ENCODE measurements at regions not wholly inside any gene's neighbourhood (a gene's known extent, or its start where the extent isn't known, plus 50 kb on each side); places are given as distances from the start of the nearest gene placed in this dataset.
"Not testable (repeated sequence)": the region's sequence is repeated elsewhere in the genome, so short reads cannot be mapped to it uniquely, and the experiment has no call there.

DNA sequence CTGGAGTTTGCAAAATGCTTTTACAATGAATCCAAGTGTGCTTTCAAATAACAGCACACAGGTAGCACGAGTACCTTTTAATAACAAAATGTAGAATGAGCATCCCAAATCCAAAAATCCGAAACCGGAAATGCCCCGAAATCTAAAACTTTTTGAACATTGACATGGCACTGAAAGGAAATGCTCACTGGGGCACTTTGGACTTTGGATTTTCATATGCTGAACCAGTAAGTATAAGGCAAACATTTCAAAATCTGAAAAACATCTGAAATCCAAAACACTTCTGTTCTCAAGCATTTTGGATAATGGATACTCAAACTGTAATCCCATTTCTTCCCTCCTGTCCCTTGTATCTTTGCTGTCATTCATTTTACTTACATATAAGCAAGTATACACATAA lies 50.1 kb downstream of the GCNT4 start:
- DNase-seq (ENCODE audit: low read depth in 4 of 4, low spot score in 3 of 4) = no peak

DNA sequence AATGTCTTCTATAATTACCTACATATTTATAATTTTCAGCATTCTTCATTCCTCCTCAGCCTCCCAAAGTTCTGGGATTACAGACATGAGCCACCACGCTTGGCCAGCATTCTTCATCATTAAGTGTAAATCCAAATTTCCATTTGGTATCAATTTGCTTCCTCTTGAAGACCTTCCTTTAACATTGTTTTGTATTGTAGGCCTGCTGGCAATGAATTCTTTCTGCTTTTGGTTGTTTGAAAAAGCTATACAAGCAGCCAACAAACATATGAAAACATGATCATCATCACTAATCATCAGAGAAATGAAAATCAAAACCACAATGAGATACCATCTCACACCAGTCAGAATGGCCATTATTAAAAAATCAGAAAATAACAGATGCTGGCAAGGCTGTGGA lies 56.4 kb downstream of the GCNT4 start:
- no peak for DNase-seq (ENCODE audit: low read depth in 4 of 4, low spot score in 3 of 4)

DNA sequence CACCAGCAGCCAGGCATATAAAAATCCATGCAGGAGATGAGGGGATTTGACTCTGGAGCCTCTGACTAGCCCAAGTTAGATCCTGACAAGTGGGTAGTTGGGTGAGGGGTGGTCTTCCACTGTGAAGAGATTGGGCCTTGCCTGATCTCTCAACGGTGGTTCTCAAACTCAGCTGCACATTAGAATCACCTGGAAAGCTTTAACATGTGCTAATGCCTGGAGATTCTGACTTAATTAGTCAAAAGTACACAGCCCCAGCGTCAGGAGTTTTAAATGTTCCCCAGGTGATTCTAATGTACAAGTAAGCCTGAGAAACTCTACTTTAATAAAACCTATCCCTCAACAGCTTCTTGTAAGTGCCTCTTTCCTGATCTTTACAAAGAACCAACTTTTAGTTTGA lies 57.5 kb downstream of the GCNT4 start:
- no peak for DNase-seq (ENCODE audit: low read depth in 4 of 4, low spot score in 3 of 4)

DNA sequence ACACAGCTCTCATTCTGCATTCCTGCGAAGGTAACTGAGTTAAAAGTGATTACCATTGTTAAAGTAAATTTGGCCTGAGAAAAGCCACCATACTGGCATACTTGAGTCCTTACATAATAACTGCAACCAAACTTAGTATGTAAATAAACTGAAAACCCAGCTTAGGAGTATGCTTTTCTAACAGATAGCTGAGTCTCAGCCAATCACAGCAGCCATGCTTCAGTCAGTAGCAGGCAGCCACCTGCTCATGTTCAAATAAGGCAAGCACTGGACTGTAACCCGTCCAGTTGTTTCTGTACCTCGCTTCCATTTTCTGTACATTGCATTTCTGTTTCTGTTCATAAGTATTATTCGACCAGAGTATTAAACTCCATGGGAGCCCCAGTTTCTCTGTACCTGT lies 58.6 kb downstream of the GCNT4 start:
- no peak for DNase-seq (ENCODE audit: low read depth in 4 of 4, low spot score in 3 of 4)

DNA sequence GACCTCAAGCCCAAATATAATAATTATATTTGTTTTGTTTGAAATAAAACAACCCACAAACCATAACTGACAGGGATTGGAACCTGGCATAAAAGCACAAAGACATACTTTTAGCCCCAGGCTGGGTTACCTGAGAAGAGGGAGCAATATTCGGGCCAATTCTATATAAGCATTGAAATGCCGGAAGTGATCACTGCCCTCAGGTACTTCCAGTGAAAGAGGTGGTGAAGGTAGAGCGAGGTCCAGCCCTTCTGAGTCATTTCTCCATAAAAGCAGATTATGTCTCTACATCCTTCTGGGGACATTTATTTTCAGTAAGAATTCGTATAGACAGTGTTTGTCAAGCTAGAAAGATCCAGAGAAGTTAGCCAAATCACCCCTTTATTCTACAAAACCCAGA lies 59.6 kb downstream of the GCNT4 start:
- DNase-seq (ENCODE audit: low read depth in 4 of 4, low spot score in 3 of 4) = no peak

DNA sequence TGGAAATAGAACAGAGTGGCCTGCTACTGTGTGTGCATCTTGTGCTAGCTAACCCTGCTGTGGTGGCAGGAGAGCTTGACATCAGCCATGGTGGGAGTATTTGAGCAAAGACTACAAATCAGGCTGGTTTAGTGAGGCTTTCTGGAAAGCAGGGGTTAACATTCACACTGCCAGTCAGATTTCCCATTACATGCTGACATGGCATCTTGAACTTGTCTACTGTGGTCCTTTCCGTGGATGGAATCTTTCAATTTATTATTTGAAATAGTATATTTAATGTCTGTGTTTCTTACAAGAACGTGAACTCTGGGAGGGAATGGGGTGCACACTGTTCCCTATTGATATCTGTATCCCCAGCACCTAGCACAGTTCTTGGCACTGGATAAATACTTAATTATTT lies 60.8 kb downstream of the GCNT4 start:
- DNase-seq (ENCODE audit: low read depth in 4 of 4, low spot score in 3 of 4) = no peak

DNA sequence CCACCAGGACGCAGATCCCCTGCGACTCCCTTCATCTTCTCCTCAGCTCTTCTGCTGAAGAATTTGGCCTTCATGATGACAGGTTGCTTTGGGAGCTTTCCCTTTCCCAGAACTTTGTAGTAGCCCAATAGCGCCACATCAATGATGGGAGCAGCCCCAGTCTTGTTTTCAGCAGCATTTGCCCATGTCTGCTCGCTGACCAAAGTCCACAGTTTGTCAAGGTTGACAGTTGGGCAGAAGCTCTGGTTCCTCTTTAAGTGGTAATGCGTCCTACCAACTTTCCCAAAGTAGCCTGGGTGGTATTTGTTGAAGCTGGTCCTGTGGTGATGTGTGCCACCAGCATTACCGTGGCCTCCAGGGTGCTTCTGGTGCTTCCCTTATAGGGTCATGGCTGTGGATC lies 62.2 kb downstream of the GCNT4 start:
- DNase-seq (ENCODE audit: low read depth in 4 of 4, low spot score in 3 of 4) = no peak

DNA sequence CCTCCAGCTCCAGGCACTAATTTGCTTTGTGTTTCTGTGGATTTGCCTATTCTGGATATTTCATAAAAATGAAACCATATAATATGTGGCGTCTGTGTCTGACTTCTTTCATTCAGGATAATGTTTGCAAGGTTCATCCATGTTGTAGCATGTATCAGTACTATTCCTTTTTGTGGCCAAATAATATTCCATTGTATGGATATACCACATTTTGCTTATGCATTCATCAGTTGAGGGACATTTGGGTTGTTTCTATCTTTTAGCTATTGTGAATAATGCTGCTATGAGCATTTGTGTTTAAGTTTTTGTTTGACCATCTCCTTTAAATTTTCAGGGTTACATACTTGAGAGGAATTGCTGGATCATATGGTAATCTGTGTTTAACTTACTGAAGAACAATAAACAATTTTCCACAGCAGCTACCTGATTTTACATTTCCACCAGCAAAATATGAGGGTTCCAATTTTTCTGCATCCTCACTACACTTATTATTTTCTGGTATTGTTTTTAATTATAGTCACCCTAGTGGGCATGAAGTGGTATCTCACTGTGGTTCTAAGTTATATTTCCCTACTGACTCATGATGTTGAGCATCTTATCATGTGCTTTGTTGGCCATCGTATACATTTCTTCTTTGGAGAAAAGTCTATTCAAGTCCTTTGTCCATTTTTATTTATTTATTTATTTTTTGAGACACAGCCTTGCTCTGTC lies 63.9 kb downstream of the GCNT4 start:
- DNase-seq (ENCODE audit: low read depth in 4 of 4, low spot score in 3 of 4) = no peak

DNA sequence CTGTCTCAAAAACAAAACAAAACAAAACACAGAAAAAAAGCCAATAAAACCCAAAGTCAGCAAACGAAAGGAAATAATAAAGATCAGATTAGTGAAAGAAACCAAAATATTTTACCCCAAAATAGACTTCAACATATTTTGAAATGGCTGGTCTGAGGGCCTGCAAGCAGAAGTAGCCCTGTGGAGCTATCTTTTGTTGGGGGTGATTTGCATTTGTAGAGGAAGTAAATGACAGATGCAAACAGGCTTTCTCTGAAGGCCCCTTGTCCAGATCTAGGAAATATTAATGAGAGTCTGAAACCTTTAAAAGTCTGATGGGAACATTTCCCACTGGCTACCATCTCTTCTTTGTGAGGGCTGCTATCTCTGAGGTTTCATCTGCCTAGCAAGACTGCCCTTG lies 74.0 kb downstream of the GCNT4 start:
- no peak for DNase-seq (ENCODE audit: low read depth in 4 of 4, low spot score in 3 of 4)

DNA sequence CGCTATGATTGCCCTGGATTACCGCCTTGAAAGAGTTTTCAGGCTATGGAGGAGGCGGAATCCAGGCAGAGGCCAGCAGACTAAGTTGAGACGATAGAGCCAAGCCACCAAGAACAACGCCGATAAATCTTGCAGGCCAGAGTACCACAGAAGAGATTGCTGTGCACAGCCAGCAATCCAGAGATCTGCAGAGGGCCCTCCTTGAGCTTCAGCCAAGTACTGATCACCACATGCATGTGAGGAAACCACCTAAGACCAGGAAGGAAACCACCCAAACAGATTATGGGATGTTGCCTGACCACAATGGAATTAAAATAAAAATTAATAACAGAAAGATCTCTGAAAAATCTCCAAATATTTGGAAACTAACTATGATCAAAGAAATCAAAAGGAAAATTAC lies 74.9 kb downstream of the GCNT4 start:
- DNase-seq (ENCODE audit: low read depth in 4 of 4, low spot score in 3 of 4) = no peak

DNA sequence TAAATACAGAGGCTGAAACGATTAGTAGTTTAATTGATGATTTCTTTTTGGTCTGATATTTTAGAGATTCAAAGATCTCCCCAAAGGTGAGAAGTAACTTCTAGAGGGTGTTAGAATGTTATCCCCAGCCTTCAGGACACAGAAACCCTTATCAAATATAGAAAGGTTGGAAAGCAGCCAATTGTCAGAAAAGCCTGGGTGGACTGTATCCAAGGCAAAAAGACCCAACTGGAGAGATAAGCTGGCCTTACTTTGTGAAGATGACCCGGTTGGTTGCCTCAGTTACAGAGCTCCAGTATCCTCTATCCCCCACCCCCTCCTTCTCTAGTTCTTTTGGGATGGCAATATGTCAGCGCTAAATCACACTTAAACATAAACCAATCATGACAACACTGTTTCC lies 75.7 kb downstream of the GCNT4 start:
- DNase-seq (ENCODE audit: low read depth in 4 of 4, low spot score in 3 of 4) = no peak

DNA sequence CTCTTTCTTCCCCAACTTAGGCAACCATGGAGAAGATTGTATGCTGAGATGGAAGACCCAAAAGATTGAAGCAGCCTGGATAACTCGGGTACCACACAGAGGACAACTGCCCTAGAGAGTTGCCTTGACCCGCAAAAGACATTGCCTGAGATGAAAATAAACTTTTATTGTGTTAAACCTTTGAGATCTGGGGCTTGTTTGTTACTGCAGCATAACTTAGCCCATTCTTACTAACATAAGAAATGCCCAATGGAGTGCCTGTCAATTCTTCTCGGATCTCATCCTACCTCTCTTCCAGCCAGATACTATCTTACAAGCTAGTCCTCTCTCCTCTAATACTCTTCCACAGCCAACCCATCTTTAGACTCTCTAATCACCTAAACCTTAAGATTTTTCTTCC lies 76.8 kb downstream of the GCNT4 start:
- DNase-seq (ENCODE audit: low read depth in 4 of 4, low spot score in 3 of 4) = no peak

DNA sequence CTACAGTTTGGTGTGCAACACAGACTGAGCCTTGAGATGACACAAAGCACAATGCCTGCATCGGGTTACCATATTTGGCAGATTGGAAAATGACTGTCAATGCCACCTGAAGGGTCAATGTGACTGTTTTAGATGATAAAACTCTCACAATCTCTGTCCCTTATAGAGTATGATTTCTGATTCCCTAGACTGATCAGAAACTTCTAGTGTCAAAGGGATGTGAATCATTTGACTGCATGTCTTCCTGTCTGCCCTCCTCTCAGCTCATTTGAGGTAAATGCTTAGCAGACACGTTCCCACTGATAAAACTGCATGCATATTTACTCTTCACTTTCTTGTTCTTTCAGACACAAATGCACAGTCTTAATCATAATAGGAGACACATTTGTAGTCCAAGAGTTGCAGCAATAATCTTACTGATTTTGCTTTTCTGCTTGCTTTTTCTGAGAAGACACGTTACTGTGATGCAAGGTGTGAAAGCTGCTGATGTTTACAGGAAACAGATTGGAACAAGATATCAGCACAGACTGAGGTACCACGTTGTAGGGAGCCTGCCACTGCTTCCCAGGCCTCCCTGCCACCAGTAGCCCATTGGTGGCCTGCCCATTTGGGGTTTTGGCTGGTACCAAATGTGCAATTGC lies 77.8 kb downstream of the GCNT4 start:
- DNase-seq (ENCODE audit: low read depth in 4 of 4, low spot score in 3 of 4) = no peak

DNA sequence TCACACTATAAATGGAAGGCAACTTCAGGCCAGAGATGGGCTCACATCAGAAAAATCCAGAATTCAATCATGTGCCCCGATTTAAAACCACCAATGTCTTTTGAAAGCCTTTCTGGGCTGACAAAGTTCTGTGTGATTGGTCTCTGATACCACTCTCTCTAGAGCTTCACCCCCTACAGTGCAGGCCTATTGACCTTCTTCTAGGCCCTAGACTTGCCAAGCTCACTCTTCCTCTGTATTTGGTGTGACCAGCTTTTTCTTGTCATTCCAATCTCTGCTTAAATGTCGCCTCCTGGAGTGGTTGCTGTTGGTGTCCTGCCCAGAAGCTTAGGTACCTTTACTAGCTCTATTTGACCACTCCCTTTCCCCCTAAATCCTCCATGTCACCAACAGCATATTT lies 78.7 kb downstream of the GCNT4 start:
- DNase-seq (ENCODE audit: low read depth in 4 of 4, low spot score in 3 of 4) = no peak

DNA sequence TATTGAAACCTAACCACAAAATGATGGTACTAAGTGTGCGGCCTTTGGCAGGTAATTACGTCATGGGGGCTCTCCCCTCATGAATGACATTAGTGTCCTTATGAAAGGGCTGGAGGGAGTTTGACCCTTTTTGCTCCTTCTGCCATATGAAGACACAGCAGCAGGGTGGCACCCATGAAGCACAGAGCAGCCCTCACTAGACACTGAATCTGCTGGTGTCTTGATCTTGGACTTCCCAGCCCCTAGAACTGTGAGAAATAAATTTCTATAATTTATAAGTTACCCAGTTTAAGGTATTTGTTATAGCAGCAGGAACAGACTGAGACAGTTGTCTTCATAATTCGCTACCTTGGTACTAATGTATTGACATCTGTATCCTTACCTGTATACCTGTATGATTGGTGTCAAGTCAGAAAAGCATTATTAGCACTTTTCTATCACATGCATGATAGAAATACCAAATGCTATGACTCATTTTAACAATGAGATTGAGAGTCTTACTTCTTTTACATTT lies 80.4 kb downstream of the GCNT4 start:
- no peak for DNase-seq (ENCODE audit: low read depth in 4 of 4, low spot score in 3 of 4)

DNA sequence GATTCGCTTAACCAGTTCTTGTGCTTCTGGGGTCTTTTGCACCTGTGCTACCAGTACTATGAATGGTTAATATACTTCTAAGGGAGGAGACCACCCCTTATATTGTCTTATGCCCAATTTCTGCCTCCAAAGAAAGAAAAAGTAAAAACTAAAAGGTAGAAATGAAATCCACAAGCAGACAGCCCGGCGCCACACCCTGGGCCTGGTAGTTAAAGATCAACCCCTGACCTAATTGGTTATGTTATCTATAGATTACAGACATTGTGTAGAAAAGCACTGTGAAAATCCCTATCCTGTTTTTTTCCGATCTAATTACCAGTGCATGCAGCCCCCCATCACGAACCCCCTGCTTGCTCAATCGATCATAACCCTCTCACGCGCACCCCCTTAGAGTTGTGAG lies 81.5 kb downstream of the GCNT4 start:
- DNase-seq (ENCODE audit: low read depth in 4 of 4, low spot score in 3 of 4) = not testable (repeated sequence)

DNA sequence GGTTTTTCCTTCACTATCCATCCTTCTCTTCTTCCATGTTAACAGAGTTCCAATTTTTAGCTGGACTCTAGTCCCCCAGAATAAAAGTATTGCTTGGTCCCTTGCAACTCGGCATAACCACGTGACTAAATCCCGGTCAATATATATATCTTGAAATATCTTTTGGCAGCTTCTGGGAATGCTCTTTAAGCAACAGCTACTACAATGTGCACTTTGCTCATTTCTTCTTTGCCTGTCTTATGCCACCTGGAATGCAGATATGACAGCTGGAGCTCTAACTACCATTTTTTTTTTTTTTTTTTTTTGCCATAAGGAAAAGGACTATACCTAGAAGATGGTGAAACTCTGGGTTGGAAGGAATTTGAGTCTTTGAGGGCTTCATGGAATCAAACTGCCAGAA lies 82.6 kb downstream of the GCNT4 start:
- DNase-seq (ENCODE audit: low read depth in 4 of 4, low spot score in 3 of 4) = no peak

DNA sequence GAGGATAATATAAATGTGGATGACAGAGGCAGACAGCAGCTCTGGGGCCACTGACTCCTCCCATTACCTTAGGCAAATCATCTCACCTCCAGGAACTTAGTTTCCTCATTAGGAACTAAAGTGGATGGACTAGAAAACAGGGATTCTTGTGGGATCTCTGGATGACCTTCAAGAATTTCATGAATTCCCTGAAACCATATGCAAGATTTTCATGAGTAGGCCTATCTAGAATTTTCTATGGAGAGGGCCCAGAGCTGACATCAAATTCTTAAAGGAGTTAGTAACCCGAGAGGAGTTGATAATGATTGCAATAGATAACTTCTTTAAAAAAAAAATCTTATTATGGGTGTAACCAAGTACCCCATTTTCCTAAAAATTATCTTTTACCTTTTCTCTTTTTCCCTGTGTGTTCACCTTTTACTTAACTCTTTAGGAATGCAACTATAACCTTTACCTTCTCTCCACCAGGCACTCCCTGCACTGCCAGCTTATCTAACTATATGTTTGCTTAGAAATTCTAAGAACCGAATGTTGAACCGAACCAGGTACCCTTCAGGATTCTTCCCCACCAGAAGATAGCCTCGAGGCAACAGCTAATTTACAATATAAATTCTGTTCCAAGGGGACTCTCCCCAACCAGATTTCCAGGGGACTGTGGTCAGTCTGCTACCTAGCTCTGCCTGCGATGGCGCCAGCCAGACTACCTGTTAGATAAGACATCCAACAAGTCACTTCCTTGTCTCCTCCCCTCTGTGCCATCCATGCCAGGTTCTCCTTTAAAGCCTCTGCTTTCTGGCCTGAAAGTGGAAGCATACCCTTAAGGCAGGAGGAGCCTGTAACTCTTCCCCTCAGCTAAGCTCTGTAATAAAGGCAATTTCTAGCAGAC lies 86.0 kb downstream of the GCNT4 start:
- DNase-seq (ENCODE audit: low read depth in 4 of 4, low spot score in 3 of 4) = no peak

DNA sequence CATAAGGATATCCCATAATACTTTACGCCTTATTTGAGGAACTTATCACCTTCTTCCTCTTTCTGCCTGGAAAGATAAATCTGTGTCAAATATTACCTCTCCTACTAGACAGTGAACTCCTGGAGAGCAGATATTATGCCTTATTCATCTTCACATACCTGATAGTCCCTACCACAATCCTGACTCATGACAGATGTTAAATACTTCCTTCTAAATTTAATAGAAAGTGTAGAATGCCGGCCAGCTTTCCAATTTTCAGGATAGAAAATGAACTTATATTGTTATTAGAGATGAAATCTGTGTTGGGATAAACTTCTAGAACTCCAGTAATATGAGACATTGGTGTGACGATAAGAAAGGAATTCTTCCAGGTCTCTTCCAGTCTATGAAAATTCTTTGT lies 89.0 kb downstream of the GCNT4 start:
- DNase-seq (ENCODE audit: low read depth in 4 of 4, low spot score in 3 of 4) = no peak

DNA sequence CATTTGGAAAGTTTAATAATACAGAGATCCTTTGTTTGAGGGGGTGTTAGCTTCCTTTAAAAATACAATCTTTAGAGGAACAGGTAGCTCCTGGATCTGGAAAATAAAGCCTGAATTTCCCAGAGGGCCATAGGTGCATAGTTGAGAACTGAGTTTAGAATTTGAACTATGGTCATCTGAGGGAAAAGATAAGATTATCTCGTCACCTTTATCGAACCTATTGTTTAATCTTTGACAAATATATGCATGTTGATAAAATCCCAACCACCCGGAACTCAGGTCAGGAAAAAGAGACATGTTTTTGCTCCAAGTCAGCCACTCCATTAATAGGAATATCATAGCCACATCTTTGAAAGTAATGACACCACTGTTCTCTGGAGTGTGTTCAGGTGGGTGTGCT lies 91.7 kb upstream of the FAM169A start:
- DNase-seq (ENCODE audit: low read depth in 4 of 4, low spot score in 3 of 4) = no peak

DNA sequence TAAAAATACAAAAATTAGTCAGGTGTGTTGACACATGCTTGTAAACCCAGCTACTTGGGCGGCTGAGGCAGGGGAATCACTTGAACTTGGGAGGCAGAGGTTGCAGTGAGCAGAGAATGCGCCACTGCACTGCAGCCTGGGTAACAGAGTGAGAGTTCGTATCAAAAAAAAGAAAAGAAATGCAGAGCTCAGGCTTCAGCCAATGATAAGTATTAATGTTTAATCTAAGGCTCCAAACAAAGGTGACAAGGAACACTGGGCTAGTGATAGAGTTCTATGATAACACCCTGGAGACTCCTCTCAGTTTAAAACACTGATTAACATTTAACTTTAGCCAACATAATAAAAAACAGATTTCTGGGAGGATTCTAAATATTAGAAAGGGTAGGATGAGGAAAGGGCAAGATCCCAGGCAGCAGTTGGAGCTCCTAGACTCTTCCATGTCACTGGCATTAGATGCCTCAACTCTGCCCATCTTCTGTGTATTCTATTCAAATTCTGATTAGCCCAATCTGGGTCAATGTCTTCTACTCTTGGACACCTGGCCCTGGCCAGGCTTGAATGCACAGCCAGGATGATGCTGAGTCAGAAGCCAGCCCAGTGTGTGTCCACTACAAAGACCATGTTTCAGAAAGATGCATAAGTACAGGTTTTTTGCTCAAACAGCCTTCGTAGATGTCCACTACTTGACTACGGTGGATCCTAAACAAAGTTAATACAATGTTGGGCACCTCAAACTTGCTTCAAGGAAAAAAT lies 91.0 kb upstream of the FAM169A start:
- DNase-seq (ENCODE audit: low read depth in 4 of 4, low spot score in 3 of 4) = no peak

All from right renal pelvis (tissue), 4 donors.